ENCODE measurements at regions not wholly inside any gene's neighbourhood (a gene's known extent, or its start where the extent isn't known, plus 50 kb on each side); places are given as distances from the start of the nearest gene placed in this dataset.

DNA sequence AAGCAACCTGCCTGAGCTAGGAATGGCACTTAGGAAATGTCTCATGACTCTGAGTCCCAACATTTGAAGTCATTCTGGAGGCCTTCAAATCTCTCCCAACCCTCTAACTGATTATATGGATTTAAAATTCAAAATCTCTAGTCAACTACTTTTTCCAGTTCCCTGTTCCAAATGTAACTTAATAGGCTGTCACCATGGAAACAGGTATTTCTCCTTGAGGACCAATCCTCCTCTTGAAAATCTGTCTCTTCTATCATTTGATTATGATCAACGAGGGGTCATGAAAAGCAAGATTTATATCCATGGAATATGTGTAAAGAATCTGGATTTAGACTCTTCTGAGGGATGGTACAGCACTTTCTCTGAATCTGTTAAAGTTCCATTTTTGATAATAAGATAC, 127.3 kb upstream of the DTNBP1 start:
- no peak for DNase-seq (ENCODE audit: low read depth)
- no peak for FAIRE-seq
- Histone ChIP-seq H3K36me3 (ENCODE audit: control insufficient read depth, insufficient read depth, low read length) (no peaks in the 10 kb centered on the region), H3K4me3 (ENCODE audit: low read depth, low read length) (no peak overlapping the region), H3K27me3 (ENCODE audit: control insufficient read depth, insufficient read depth, low read length) (no peaks in the 10 kb centered on the region)
- TF ChIP-seq, protein P1, sequence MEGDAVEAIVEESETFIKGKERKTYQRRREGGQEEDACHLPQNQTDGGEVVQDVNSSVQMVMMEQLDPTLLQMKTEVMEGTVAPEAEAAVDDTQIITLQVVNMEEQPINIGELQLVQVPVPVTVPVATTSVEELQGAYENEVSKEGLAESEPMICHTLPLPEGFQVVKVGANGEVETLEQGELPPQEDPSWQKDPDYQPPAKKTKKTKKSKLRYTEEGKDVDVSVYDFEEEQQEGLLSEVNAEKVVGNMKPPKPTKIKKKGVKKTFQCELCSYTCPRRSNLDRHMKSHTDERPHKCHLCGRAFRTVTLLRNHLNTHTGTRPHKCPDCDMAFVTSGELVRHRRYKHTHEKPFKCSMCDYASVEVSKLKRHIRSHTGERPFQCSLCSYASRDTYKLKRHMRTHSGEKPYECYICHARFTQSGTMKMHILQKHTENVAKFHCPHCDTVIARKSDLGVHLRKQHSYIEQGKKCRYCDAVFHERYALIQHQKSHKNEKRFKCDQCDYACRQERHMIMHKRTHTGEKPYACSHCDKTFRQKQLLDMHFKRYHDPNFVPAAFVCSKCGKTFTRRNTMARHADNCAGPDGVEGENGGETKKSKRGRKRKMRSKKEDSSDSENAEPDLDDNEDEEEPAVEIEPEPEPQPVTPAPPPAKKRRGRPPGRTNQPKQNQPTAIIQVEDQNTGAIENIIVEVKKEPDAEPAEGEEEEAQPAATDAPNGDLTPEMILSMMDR (IDR thresholded peaks at IDR 0.05; ENCODE audit: insufficient read depth, low read length, severe bottlenecking) = no peak

DNA sequence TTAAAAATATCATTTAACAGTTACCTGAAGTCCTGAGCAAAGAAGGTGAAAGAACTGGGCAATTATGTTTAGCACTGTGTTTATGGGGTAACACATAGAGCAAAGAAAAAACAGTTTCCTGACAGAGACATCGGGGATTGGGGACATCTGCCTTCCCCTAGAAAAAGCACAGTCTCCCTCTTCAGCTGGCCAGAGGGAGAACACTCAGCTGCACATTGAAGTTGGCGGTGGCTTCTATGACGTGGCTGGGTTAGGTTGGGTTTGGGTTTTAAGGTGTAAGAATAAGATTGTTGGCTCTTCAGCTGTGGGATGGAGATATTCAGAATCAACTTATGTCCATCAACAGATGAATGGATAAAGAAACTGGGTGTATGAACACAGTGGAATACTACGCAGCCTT, 124.0 kb upstream of the DTNBP1 start:
- Histone ChIP-seq H3K36me3 (ENCODE audit: control insufficient read depth, insufficient read depth, low read length) (no peaks in the 10 kb centered on the region), H3K27me3 (ENCODE audit: control insufficient read depth, insufficient read depth, low read length) (no peaks in the 10 kb centered on the region), H3K4me3 (ENCODE audit: low read depth, low read length) (no peak overlapping the region)
- FAIRE-seq = no peak
- no peak for DNase-seq (ENCODE audit: low read depth)
- TF ChIP-seq, protein P1 (IDR thresholded peaks at IDR 0.05; ENCODE audit: insufficient read depth, low read length, severe bottlenecking) = no peak

DNA sequence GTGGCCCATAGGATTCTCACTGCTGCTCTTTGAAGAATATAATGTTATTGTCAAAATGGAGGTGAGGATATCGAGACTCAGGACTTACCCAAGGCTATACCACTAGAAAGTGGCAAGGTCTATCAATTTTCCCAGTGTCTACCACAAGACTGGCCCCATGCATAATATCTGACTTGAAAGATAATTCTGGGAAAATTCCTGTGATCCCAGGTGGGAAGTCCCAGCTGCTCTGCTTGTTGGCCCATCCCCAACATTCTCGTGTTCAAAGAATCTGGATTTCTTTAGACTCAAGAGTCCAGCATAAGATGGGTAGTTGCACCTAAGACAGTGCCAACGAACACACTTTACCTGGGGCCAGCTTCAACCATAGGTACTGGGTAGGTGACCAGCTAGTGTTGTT, 120.7 kb upstream of the DTNBP1 start:
- no peak overlapping the region for H3K4me3 ChIP-seq (ENCODE audit: low read depth, low read length)
- FAIRE-seq (no peak), DNase-seq (ENCODE audit: low read depth) (no peak)
- H3K27me3 ChIP-seq (ENCODE audit: control insufficient read depth, insufficient read depth, low read length) = no peaks in the 10 kb centered on the region
- H3K36me3 ChIP-seq (ENCODE audit: control insufficient read depth, insufficient read depth, low read length) = no peaks in the 10 kb centered on the region
- TF ChIP-seq, protein P1 (IDR thresholded peaks at IDR 0.05; ENCODE audit: insufficient read depth, low read length, severe bottlenecking) = no peak

DNA sequence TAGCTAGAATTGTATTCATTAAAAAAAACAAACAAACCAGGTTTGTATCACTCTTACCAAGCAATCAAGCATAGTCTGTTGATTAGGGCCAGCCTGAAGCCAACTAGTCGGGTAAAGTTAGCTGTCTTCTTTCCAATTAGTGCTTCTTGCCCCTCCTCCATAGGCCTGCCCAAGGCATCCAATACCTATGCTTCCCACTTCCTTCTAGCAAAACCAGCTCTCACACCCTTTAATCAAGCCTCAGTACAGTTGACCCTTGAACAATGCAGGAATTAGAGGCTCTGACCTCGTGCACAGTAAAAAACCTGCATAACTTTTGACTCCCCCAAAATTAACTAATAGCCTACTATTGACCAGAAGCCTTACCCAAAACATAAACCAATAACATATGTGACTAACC, 119.1 kb upstream of the DTNBP1 start:
- TF ChIP-seq, protein P1 (IDR thresholded peaks at IDR 0.05; ENCODE audit: insufficient read depth, low read length, severe bottlenecking) = no peak
- H3K36me3 ChIP-seq (ENCODE audit: control insufficient read depth, insufficient read depth, low read length) = no peaks in the 10 kb centered on the region
- FAIRE-seq (no peak), DNase-seq (ENCODE audit: low read depth) (no peak)
- H3K27me3 ChIP-seq (ENCODE audit: control insufficient read depth, insufficient read depth, low read length) = no peaks in the 10 kb centered on the region
- H3K4me3 ChIP-seq (ENCODE audit: low read depth, low read length) = no peak overlapping the region

DNA sequence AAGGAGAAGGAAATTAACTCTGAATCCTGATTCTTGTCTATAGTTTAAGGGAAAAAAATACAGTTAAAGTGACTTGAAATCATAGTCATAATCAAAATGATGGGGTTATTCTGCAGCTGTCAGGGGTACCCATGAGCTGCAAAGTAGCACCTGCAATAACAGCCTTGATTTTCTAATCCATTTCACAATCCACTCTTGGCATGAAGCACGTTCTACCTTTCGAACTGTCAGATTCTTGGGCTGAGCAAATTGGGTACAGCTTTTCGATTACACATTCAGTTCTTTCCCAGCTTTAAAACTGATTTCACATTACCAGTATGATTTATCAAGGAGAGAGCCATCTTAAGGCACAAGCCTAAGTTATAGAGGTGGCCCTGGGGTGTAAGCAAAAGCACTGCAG, 118.5 kb upstream of the DTNBP1 start:
- Histone ChIP-seq H3K36me3 (ENCODE audit: control insufficient read depth, insufficient read depth, low read length) (no peaks in the 10 kb centered on the region), H3K4me3 (ENCODE audit: low read depth, low read length) (no peak overlapping the region), H3K27me3 (ENCODE audit: control insufficient read depth, insufficient read depth, low read length) (no peaks in the 10 kb centered on the region)
- FAIRE-seq = no peak
- TF ChIP-seq, protein P1 (IDR thresholded peaks at IDR 0.05; ENCODE audit: insufficient read depth, low read length, severe bottlenecking) = no peak
- DNase-seq (ENCODE audit: low read depth) = no peak

DNA sequence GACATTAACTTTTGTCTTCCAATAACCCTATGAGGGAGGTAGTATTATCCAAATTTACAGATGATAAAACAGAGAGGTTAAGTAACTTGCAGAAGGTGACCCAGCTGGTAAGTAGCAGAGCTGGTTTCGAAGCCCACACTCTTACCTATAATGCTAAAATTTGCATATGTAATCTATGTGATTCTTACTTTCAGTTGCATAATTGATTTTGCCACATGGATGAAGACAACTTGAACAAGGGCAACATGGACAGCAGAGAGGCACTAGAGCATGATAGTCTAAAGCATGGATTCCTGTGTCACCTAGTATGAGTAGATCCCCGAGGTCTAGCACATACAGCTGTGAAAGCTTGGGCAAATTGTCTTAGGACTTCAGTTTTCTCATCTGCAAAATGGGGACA, 117.6 kb upstream of the DTNBP1 start:
- H3K27me3 ChIP-seq (ENCODE audit: control insufficient read depth, insufficient read depth, low read length) = no peaks in the 10 kb centered on the region
- FAIRE-seq = no peak
- TF ChIP-seq, protein P1 (IDR thresholded peaks at IDR 0.05; ENCODE audit: insufficient read depth, low read length, severe bottlenecking) = no peak
- no peaks in the 10 kb centered on the region for H3K36me3 ChIP-seq (ENCODE audit: control insufficient read depth, insufficient read depth, low read length)
- no peak overlapping the region for H3K4me3 ChIP-seq (ENCODE audit: low read depth, low read length)
- no peak for DNase-seq (ENCODE audit: low read depth)

Data from bronchial epithelial cell (primary cell).